ENCODE measurements at regions not wholly inside any gene's neighbourhood (a gene's known extent, or its start where the extent isn't known, plus 50 kb on each side); places are given as distances from the start of the nearest gene placed in this dataset.

DNA sequence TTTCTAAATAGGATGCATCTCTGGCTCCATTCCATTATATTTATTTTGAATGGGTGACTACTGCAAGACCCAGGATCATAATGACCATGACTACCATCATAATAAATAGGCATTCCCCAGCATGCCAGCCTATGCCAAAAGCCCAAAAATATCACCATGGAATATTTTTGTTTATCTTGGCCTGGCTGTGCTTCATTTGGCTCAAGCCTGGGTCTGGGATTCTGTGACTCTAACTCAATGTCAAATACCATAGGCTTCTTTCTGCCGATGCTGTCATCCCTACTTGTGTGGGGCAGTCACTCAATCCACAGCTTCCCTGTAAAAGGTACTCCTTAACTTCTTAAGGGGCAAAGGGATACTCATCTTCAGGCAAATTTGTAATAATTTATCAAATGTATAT is 66.6 kb downstream of the DIRAS3 start (continued):
- no peak for TF ChIP-seq ZNF280D (CRISPR knock-in tag; IDR thresholded peaks at IDR 0.05)
- TF ChIP-seq ZNF207 (IDR thresholded peaks at IDR 0.05; ENCODE audit: borderline replicate concordance) = no peak
- no peak for TF ChIP-seq NAIF1 (CRISPR knock-in tag; IDR thresholded peaks at IDR 0.05; ENCODE audit: borderline replicate concordance)
- no peak for TF ChIP-seq ZC3H13 (CRISPR knock-in tag; IDR thresholded peaks at IDR 0.05)

- H4K20me1 ChIP-seq (ENCODE audit: insufficient read depth, low read length) = no peaks in the 10 kb centered on the region
- no peak overlapping the region for H3K27ac ChIP-seq (ENCODE audit: extremely low read length, insufficient read depth, low read length)
- H3K4me3 ChIP-seq (replicated peaks in 1 of 3; ENCODE audit: insufficient read depth in 1 of 3, low read depth in 2 of 3, low read length in 3 of 3) = no peak overlapping the region
- no peak for ATAC-seq
- no peaks in the 10 kb centered on the region for H3K4me1 ChIP-seq (ENCODE audit: insufficient read depth, low read length)
- no TSS peak for BruUV-seq (replicated peaks)
- in situ Hi-C loops (cut with HindIII; ENCODE audit: extremely low pct_ligation_motif_present, low pct_unique_long_range_greater_than_20kb) (no loop called here), intact Hi-C loops (cut with micrococcal nuclease; ENCODE audit: unreplicated experiment) (no loop called here)
- no peak overlapping the region for H3K4me2 ChIP-seq (ENCODE audit: low read depth, low read length)
- no peak overlapping the region for H2AFZ ChIP-seq (ENCODE audit: low read length)
- no peaks in the 10 kb centered on the region for H3K9me3 ChIP-seq (ENCODE audit: low read length)
- no peak overlapping the region for H3K9ac ChIP-seq (ENCODE audit: insufficient read depth, low read depth, low read length)
- H3K79me2 ChIP-seq (ENCODE audit: insufficient read depth, low read length) = no peaks in the 10 kb centered on the region
- CTCF ChIA-PET (ENCODE audit: low intra/inter-chr PET ratio, low total read pairs) = no interaction called here
- no peaks in the 10 kb centered on the region for H3K36me3 ChIP-seq (replicated peaks in 1 of 2; ENCODE audit: control insufficient read depth in 1 of 2, insufficient read depth in 2 of 2, low read length in 2 of 2)
- POLR2A ChIA-PET = no interaction called here
- TF ChIP-seq, protein P1, sequence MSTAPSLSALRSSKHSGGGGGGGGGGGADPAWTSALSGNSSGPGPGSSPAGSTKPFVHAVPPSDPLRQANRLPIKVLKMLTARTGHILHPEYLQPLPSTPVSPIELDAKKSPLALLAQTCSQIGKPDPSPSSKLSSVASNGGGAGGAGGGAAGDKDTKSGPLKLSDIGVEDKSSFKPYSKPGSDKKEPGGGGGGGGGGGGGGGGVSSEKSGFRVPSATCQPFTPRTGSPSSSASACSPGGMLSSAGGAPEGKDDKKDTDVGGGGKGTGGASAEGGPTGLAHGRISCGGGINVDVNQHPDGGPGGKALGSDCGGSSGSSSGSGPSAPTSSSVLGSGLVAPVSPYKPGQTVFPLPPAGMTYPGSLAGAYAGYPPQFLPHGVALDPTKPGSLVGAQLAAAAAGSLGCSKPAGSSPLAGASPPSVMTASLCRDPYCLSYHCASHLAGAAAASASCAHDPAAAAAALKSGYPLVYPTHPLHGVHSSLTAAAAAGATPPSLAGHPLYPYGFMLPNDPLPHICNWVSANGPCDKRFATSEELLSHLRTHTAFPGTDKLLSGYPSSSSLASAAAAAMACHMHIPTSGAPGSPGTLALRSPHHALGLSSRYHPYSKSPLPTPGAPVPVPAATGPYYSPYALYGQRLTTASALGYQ (CRISPR knock-in tag; IDR thresholded peaks at IDR 0.05) = no peak
- TF ChIP-seq TEAD2 (CRISPR knock-in tag; IDR thresholded peaks at IDR 0.05) (no peak), ZNF10 (CRISPR knock-in tag; IDR thresholded peaks at IDR 0.05; ENCODE audit: borderline replicate concordance, low read depth) (no peak), PTBP1 (IDR thresholded peaks at IDR 0.05; ENCODE audit: low read depth, low read length, poor library complexity, severe bottlenecking) (no peak), KLF16 (CRISPR knock-in tag; IDR thresholded peaks at IDR 0.05) (no peak), REST (IDR thresholded peaks at IDR 0.05; ENCODE audit: borderline replicate concordance in 1 of 2, low read depth in 1 of 2, low read length in 2 of 2) (no peak), THYN1 (CRISPR knock-in tag; IDR thresholded peaks at IDR 0.05; ENCODE audit: borderline replicate concordance, low read depth) (no peak)
- DNase-seq (ENCODE audit: low spot score) = no peak
- WGBS (ENCODE audit: low lambda C conversion rate) = 0% methylated on average over 1 of the region's 1 CpG
- H3K27me3 ChIP-seq (ENCODE audit: control insufficient read depth in 1 of 2, insufficient read depth in 2 of 2, low read length in 2 of 2) = no peaks in the 10 kb centered on the region
- no peak for FAIRE-seq
Measured at GRCh38 chr1:67980028-67980427, 70.4 kb downstream of the DIRAS3 start.
